H9 (cell line): ENCODE measurements at regions not wholly inside any gene's neighbourhood (a gene's known extent, or its start where the extent isn't known, plus 50 kb on each side); places are given as distances from the start of the nearest gene placed in this dataset.

ENCODE experiments used
- DNase-seq: peaks from one replicate; pipeline ENCODE4 v3.0.0-alpha.2; 2017
- H2AFZ ChIP-seq: one replicate; pipeline ENCODE4 v1.6.1; 2013; ENCODE audit warnings: mild to moderate bottlenecking, low read length, control low read depth, moderate library complexity
- H2AK5ac ChIP-seq: 2 replicates; pipeline ENCODE4 v1.6.1; 2013; ENCODE audit warnings: low read length, control low read depth, mixed read lengths; ENCODE audit not compliant: insufficient read length
- H2BK120ac ChIP-seq: one replicate; pipeline ENCODE4 v1.6.1; 2013; ENCODE audit warnings: low read depth, mild to moderate bottlenecking, low read length, control low read depth, inconsistent platforms; ENCODE audit not compliant: poor library complexity, severe bottlenecking
- H2BK12ac ChIP-seq: 2 replicates; pipeline ENCODE4 v1.6.1; 2013; ENCODE audit warnings: low read length, control low read depth, mixed read lengths, low read depth; ENCODE audit not compliant: insufficient read length
- H2BK15ac ChIP-seq: 2 replicates; pipeline ENCODE4 v1.6.1; 2013; ENCODE audit warnings: low read depth, low read length, control low read depth
- H2BK20ac ChIP-seq: one replicate; pipeline ENCODE4 v1.6.1; 2013; ENCODE audit warnings: low read depth, mild to moderate bottlenecking, low read length, control low read depth, inconsistent platforms; ENCODE audit not compliant: poor library complexity, severe bottlenecking
- H2BK5ac ChIP-seq: 2 replicates; pipeline ENCODE4 v1.6.1; 2013; ENCODE audit warnings: low read length, control low read depth, mixed read lengths; ENCODE audit not compliant: insufficient read length
- H3K14ac ChIP-seq: 2 replicates; pipeline ENCODE4 v1.6.1; 2013; ENCODE audit warnings: low read length, control low read depth; ENCODE audit not compliant: insufficient read depth
- H3K18ac ChIP-seq: 2 replicates; pipeline ENCODE4 v1.6.1; 2013; ENCODE audit warnings: low read depth, mild to moderate bottlenecking, mixed read lengths, low read length, control low read depth; ENCODE audit not compliant: insufficient read length
- H3K23ac ChIP-seq: 2 replicates; pipeline ENCODE4 v1.6.1; 2013; ENCODE audit warnings: low read length, control low read depth, mixed read lengths, low read depth; ENCODE audit not compliant: insufficient read length
- H3K23me2 ChIP-seq: 2 replicates; pipeline ENCODE4 v1.6.1; 2013; ENCODE audit warnings: low read depth, mild to moderate bottlenecking, mixed read lengths, low read length, control low read depth; ENCODE audit not compliant: insufficient read length, poor library complexity, severe bottlenecking
- H3K27ac ChIP-seq: 2 replicates; pipeline ENCODE4 v1.5.1; 2013; ENCODE audit warnings: low read length, control low read depth, mixed read lengths, low read depth; ENCODE audit not compliant: insufficient read length
- H3K27me3 ChIP-seq: 2 replicates; pipeline ENCODE4 v1.6.1; 2013; ENCODE audit warnings: low read length, control low read depth, inconsistent platforms; ENCODE audit not compliant: insufficient read depth
- H3K4ac ChIP-seq: 2 replicates; pipeline ENCODE4 v1.6.1; 2013; ENCODE audit warnings: low read depth, mild to moderate bottlenecking, control low read depth, inconsistent platforms, low read length, moderate library complexity
- H3K4me1 ChIP-seq: 2 replicates; pipeline ENCODE4 v1.6.1; 2013; ENCODE audit warnings: low read length, control low read depth, inconsistent platforms; ENCODE audit not compliant: insufficient read depth
- H3K4me2 ChIP-seq: 2 replicates; pipeline ENCODE4 v1.6.1; 2013; ENCODE audit warnings: low read length, control low read depth, mixed read lengths; ENCODE audit not compliant: insufficient read length, insufficient read depth
- H3K56ac ChIP-seq: 2 replicates; pipeline ENCODE4 v1.6.1; 2013; ENCODE audit warnings: low read depth, mild to moderate bottlenecking, mixed read lengths, low read length, control low read depth; ENCODE audit not compliant: insufficient read length
- H3K79me1 ChIP-seq: 2 replicates; pipeline ENCODE4 v1.6.1; 2013; ENCODE audit warnings: low read depth, mild to moderate bottlenecking, moderate library complexity, low read length, control low read depth, inconsistent platforms; ENCODE audit not compliant: insufficient read depth, poor library complexity, severe bottlenecking
- H3K79me2 ChIP-seq: 2 replicates; pipeline ENCODE4 v1.6.1; 2013; ENCODE audit warnings: low read length, control low read depth, inconsistent platforms; ENCODE audit not compliant: insufficient read depth
- H3K9ac ChIP-seq: 2 replicates; pipeline ENCODE4 v1.6.1; 2013; ENCODE audit warnings: low read length, control low read depth, mixed read lengths; ENCODE audit not compliant: insufficient read length; ENCODE audit errors: extremely low read depth
- H3K9me3 ChIP-seq: one replicate; pipeline ENCODE4 v1.6.1; 2013; ENCODE audit warnings: low read depth, low read length, inconsistent platforms; ENCODE audit not compliant: control insufficient read depth
- H3T11ph ChIP-seq: one replicate; pipeline ENCODE4 v1.6.1; 2013; ENCODE audit warnings: mild to moderate bottlenecking, low read length, control low read depth, inconsistent platforms
- H4K20me1 ChIP-seq: one replicate; pipeline ENCODE4 v1.6.1; 2013; ENCODE audit not compliant: control insufficient read depth, insufficient read length, insufficient read depth
- H4K5ac ChIP-seq: 2 replicates; pipeline ENCODE4 v1.6.1; 2013; ENCODE audit warnings: low read depth, mild to moderate bottlenecking, mixed read lengths, low read length, control low read depth; ENCODE audit not compliant: insufficient read length
- H4K8ac ChIP-seq: replicated peaks from 2 replicates; pipeline ENCODE4 v1.6.1; 2013; ENCODE audit warnings: low read length, control low read depth, mixed read lengths, low read depth; ENCODE audit not compliant: insufficient read length
- H4K91ac ChIP-seq: 2 replicates; pipeline ENCODE4 v1.6.1; 2013; ENCODE audit warnings: low read depth, mild to moderate bottlenecking, moderate library complexity, mixed read lengths, low read length, control low read depth; ENCODE audit not compliant: insufficient read length
- H3K27ac Mint-ChIP-seq, 3 experiments: 2 replicates in 2 of 3; 3 replicates in 1 of 3; pipeline ENCODE4 v1.8.0; 2020 to 2021; ENCODE audit warnings: mixed read lengths in 3 of 3, mild to moderate bottlenecking in 1 of 3, moderate library complexity in 1 of 3
- H3K27me3 Mint-ChIP-seq: 2 replicates; pipeline ENCODE4 v1.8.0; 2021; ENCODE audit warnings: low read depth, mild to moderate bottlenecking, moderate library complexity, mixed read lengths
- H3K36me3 Mint-ChIP-seq, 3 experiments: 2 replicates in 2 of 3; 3 replicates in 1 of 3; pipeline ENCODE4 v1.8.0; 2020 to 2021; ENCODE audit warnings: low read depth in 3 of 3, mixed read lengths in 3 of 3; ENCODE audit not compliant: insufficient read depth in 1 of 3
- H3K4me1 Mint-ChIP-seq, 2 experiments: 2 replicates each; pipeline ENCODE4 v1.8.0; 2020; ENCODE audit warnings: mixed read lengths in 2 of 2
- H3K4me3 Mint-ChIP-seq, 2 experiments: 2 replicates in 1 of 2; 3 replicates in 1 of 2; pipeline ENCODE4 v1.8.0; 2020 to 2021; ENCODE audit warnings: mild to moderate bottlenecking in 2 of 2, mixed read lengths in 2 of 2, moderate library complexity in 1 of 2
- H3K9me3 Mint-ChIP-seq, 2 experiments: 2 replicates in 1 of 2; 3 replicates in 1 of 2; pipeline ENCODE4 v1.8.0; 2020; ENCODE audit warnings: mild to moderate bottlenecking in 2 of 2, mixed read lengths in 2 of 2, moderate library complexity in 1 of 2
- CTCF ChIP-seq: fragments of 200-600 bp; sonication (generic); conservative IDR thresholded peaks from 3 replicates; pipeline ENCODE4 v1.8.0; 2021; ENCODE audit warnings: antibody characterized with exemption, mild to moderate bottlenecking
- WGBS: extraction: QIAGEN DNeasy Blood & Tissue Kit; methylation state at CpG from one replicate; pipeline ENCODE4 v1.1.7; 2013; ENCODE audit warnings: missing lambda C conversion rate, low lambda C conversion rate, mixed read lengths; ENCODE audit not compliant: insufficient read length; ENCODE audit errors: extremely low coverage; 5-methylcytosine and 5-hydroxymethylcytosine counted together

- no peak overlapping the region for H4K5ac ChIP-seq
- H3K23me2 ChIP-seq, result no peaks in the 10 kb centered on the region
- no peaks in the 10 kb centered on the region for H3K27me3 Mint-ChIP-seq
- no peak for TF ChIP-seq CTCF
- no peak overlapping the region for H3T11ph ChIP-seq
- H2BK12ac ChIP-seq, result no peak overlapping the region
- H2AFZ ChIP-seq, result no peak overlapping the region
- no peak overlapping the region for H4K91ac ChIP-seq
- H3K4ac ChIP-seq, result no peak overlapping the region
- no peak overlapping the region for H2BK120ac ChIP-seq
- no peak overlapping the region for H3K56ac ChIP-seq
- H3K4me3 Mint-ChIP-seq, result no peak overlapping the region
- no peaks in the 10 kb centered on the region for H3K9me3 Mint-ChIP-seq
- H3K79me2 ChIP-seq, result no peaks in the 10 kb centered on the region
- H3K36me3 Mint-ChIP-seq, result no peaks in the 10 kb centered on the region
- no CpG with 5 or more reads among the region's 3 CpGs for WGBS
- no peaks in the 10 kb centered on the region for H3K4me1 ChIP-seq
- DNase-seq, result no peak
- H3K27me3 ChIP-seq, result no peaks in the 10 kb centered on the region
- H2BK5ac ChIP-seq, result no peak overlapping the region
- H3K4me1 Mint-ChIP-seq, result no peaks in the 10 kb centered on the region
- no peak overlapping the region for H2BK15ac ChIP-seq
- H2AK5ac ChIP-seq, result no peak overlapping the region
- H3K4me2 ChIP-seq, result no peak overlapping the region
- H3K27ac Mint-ChIP-seq, result no peak overlapping the region
- H4K8ac ChIP-seq, result no peak overlapping the region
- no peak overlapping the region for H3K27ac ChIP-seq
- H3K9me3 ChIP-seq, result no peaks in the 10 kb centered on the region
- no peaks in the 10 kb centered on the region for H4K20me1 ChIP-seq
- no peaks in the 10 kb centered on the region for H3K79me1 ChIP-seq
- H3K9ac ChIP-seq, result no peak overlapping the region
- H2BK20ac ChIP-seq, result no peak overlapping the region
- no peak overlapping the region for H3K23ac ChIP-seq
- no peak overlapping the region for H3K14ac ChIP-seq
- H3K18ac ChIP-seq, result no peak overlapping the region
These were observed 63.1 kb upstream of the MEOX2 start for GRCh38 chr7:15749631-15750030.
